ENCODE measurements at regions not wholly inside any gene's neighbourhood (a gene's known extent, or its start where the extent isn't known, plus 50 kb on each side); places are given as distances from the start of the nearest gene placed in this dataset.

- TF ChIP-seq ATF3 (IDR thresholded peaks at IDR 0.05; ENCODE audit: insufficient read depth, low read depth, low read length) (no peak), POLR2A (IDR thresholded peaks at IDR 0.05; ENCODE audit: control extremely low read depth in 1 of 2, low read depth in 2 of 2, low read length in 2 of 2) (no peak), TBP (IDR thresholded peaks at IDR 0.05; ENCODE audit: low read depth, low read length) (no peak), ASH2L (IDR thresholded peaks at IDR 0.05; ENCODE audit: low read length) (no peak), EGR1 (IDR thresholded peaks at IDR 0.05; ENCODE audit: borderline replicate concordance, low read depth, low read length) (no peak), POLR2AphosphoS5 (IDR thresholded peaks at IDR 0.05; ENCODE audit: low read depth, low read length) (no peak), SP4 (IDR thresholded peaks at IDR 0.05; ENCODE audit: low read length) (no peak), EP300 (IDR thresholded peaks at IDR 0.05; ENCODE audit: borderline replicate concordance in 1 of 2, low read depth in 2 of 2, low read length in 2 of 2) (no peak)
Observed at GRCh38 chr1:81511281-81511680, 289.5 kb upstream of the ADGRL2 start (continued).

Data from H1 (cell line).